GM21360 (cell line): ENCODE measurements at regions not wholly inside any gene's neighbourhood (a gene's known extent, or its start where the extent isn't known, plus 50 kb on each side); places are given as distances from the start of the nearest gene placed in this dataset.
"Not testable (repeated sequence)": the region's sequence is repeated elsewhere in the genome, so short reads cannot be mapped to it uniquely, and the experiment has no call there.

ENCODE experiments used
- ATAC-seq: cut with Tn5 transposase; IDR thresholded peaks from one replicate; pipeline ENCODE4 v1.9.1; 2021; ENCODE audit warnings: mild to moderate bottlenecking, moderate library complexity; ENCODE audit not compliant: unreplicated experiment

- ATAC-seq, result no peak
These were observed 1982.4 kb downstream of the EFNA5 start for GRCh38 chr5:105688227-105688792.

- ATAC-seq, result no peak
These were observed 1983.2 kb downstream of the EFNA5 start for GRCh38 chr5:105687493-105687892.

- no peak for ATAC-seq
These were observed 1984.9 kb downstream of the EFNA5 start for GRCh38 chr5:105685884-105686283.

- ATAC-seq, result no peak
These were observed 1985.9 kb downstream of the EFNA5 start for GRCh38 chr5:105684799-105685198.

DNA sequence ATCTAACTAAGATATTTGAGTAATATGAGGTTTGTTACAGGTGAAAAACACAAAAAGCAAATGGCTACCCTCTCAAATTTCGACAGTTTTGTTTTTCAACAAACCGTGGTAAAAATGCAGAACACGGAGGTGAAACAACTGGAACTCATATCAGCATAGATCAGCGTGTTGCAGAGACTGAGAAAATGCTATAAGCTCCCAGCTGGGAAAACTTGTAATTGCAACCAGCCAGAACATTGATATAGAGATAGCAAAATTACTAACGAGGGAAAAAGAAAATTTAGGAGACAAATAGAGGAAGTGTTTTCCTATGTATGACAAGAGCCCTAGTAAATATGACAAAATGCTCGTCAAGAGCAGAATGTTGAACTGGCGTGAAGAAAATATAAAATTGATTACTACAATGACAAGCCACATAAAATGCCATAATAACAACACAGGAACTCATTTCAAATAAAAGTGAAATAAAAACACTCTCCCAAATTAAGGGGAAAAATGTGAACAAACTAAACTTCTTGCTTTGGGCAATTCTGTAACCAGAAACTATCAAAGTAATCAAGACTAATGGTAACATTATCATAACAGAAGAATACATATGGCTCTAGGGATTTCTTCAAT, 1989.8 kb downstream of the EFNA5 start:
- no peak for ATAC-seq

- no peak for ATAC-seq
These were observed 1993.4 kb downstream of the EFNA5 start for GRCh38 chr5:105677291-105677690.

GRCh38 chr5:105670596-105670995, 2000.1 kb downstream of the EFNA5 start:
- ATAC-seq, result no peak

DNA sequence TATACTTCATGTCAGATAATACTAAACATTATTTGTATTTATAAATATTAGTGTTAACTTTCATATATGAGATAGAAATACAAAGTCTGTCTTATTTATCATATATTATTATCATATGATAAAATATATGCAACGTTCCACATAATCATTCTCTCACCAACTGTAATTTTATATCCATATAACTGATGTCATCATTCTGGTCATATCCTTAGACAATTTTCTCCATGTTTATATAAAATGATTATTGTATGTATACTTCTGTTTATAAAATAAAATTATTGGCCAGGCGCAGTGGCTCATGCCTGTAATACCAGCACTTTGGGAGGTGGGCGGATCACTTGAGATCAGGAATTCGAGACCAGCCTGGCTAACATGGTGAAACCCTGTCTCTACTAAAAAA, 2007.1 kb downstream of the EFNA5 start:
- no peak for ATAC-seq

DNA sequence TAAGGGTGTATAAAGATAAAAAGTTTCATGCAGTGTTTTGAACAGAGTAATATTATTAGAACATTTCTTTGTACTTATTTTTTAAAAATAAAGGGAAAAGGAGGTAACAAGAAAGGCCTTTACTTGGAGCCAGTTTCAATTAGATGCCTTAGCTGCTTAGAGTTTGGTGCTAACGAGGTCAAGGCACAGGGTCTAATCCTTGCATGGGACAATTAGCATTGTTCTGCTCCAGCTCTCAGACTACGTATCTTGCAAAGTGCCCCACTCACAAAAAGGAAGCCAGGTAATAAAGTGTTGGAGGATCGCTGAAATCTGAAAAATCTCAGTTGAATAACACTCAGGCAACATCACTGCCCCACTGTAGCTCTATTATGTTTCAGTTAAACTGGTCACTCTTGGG, 2011.3 kb downstream of the EFNA5 start:
- no peak for ATAC-seq

DNA sequence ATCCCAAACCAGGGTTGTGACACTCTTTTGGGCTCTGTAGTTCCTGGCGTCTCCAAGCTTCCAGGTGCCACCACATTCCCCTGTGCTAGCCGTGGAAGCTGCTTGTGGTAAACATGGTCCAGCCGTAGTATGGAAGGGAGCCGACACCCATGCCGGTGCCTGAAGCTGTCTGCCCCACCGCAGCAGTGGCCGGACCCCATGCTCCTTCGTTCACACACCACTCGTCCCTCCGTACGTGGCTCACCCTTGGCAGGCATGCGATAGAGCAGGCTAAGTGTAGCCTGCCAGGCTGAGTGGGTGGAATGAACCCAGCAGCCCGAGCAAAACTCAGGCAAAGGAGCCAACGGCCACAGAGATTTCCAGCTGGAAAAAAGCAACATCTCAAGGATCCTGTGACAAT, 2030.4 kb downstream of the EFNA5 start:
- ATAC-seq, result no peak

DNA sequence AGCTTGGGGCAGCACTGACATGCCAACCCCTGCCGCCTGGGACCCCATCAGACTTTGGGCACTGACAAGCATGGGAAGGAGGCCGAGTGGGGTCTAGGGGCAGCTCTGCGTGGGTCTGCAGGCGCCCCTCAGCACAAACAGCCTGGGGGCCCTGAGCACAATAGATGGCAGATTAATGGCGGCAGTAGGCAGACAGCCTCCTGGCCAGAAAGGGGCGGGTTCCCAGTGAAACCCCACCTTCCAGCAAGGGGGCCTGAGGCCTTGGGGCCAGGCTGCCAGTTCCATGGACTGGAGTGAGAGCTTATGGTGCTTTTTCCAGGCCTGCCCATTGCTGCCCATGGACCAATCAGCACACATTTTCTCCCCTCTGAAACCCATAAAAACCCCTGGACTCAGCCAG, 2031.2 kb downstream of the EFNA5 start:
- no peak for ATAC-seq

- no peak for ATAC-seq
These were observed 2031.7 kb downstream of the EFNA5 start for GRCh38 chr5:105639068-105639467.

DNA sequence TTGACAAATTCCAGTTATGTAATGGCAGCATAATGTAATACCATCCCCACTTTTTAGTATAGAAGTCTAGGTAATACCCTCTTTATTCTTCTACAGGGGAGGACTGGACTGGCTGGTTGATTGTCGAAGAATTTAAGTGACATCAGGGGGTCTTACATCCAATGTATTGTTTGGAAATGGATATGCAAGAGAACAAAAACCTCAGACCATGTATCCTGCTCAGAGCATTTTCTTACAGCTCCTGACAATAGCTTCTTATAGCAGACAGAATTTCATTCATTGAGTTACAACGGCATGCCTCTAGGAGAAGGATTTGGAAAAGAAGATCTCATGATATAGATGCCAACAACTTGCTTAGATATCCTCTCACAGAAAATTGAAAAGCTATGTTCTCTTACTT, 2032.3 kb downstream of the EFNA5 start:
- ATAC-seq, result no peak

- no peak for ATAC-seq
These were observed 2038.7 kb downstream of the EFNA5 start for GRCh38 chr5:105632043-105632442.

DNA sequence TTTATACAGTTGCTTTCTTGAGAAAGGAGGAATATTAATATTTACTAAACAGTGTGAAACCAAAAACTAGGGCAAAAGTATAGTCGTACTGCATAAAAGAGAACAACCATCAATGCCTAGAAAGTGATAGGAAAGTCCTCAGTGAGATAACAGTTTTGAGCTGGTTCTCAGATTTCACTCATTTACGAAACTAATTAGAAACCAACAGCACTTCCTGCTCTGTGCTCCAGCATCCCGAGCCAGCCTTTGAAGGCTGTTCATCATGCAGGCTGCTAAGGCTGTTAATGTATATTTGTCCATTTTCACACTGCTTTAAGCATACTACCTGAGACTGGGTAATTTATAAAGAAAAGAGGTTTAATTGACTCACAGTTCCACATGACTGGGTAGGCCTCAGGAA, 2039.9 kb downstream of the EFNA5 start:
- ATAC-seq, result no peak

GRCh38 chr5:105619725-105620124, 2051.0 kb downstream of the EFNA5 start:
- no peak for ATAC-seq

DNA sequence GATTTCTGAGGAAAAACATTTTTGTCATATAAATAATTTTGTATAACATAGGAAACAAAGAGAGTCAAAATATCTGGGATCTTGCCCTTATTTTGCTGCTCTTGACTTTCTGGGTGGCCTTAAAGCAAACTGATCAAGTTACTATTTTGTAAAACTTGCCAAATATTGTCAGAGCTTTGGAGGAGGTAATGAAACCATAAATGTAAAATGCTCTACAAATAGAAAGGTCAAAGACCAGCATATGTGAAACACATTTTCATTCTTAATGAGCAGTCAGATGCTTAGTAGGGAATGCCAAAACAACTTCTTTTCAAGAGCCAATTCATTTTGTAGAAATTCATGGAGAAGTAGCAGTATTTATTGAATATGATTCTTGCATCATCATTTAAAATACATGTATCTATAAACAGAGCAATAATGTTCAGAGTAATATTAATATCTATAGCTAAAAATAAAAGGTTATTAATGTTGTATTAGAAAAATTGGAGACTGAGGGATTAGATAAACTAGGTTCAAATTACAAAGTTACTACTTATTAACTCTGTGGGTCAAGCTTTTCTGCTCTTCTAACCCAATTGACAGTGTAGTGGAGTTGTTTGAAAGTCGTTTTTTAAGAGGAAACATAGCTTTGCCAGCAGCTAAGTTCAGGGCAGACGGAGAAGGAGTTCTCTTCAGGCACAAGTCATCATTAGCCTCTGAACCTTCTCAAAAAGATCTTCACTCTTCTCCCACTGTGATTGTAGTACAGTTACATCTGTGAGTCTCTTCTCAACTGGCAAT, 2053.1 kb downstream of the EFNA5 start:
- no peak for ATAC-seq

DNA sequence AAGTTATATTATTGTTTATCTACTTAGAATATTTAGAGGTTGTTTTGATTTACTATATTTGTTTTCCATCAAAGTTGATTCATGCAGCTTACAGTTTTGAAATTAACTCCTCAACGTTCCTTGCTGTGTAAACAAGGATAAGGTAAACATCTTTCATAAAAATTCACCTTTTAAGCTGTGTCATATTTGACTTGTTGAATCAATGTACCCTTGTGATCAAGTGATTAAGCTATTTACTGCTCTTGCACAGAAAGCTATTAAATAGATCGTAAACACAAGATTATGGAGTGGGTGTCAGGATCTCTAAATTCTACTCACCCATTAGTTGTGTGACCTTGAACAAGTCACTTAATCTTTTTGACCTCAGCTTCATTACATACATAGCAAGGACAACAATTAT, 2054.0 kb upstream of the NUDT12 start:
- no peak for ATAC-seq

DNA sequence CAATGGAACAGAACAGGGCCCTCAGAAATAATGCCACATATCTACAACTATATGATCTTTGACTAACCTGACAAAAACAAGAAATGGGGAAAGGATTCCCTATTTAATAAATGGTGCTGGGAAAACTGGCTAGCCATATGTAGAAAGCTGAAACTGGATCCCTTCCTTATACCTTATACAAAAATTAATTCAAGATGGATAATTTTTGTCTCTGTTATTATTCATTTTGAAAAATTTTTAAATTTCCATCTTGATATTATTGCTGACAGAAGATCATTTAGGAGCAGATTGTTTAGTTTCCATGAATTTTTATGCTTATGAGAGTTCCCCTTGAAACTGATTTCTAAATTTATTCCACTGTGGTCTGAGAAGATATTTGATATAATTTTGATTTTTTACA, 2039.8 kb upstream of the NUDT12 start:
- ATAC-seq, result not testable (repeated sequence)

GRCh38 chr5:105593011-105593760, 2030.6 kb upstream of the NUDT12 start:
- no peak for ATAC-seq

DNA sequence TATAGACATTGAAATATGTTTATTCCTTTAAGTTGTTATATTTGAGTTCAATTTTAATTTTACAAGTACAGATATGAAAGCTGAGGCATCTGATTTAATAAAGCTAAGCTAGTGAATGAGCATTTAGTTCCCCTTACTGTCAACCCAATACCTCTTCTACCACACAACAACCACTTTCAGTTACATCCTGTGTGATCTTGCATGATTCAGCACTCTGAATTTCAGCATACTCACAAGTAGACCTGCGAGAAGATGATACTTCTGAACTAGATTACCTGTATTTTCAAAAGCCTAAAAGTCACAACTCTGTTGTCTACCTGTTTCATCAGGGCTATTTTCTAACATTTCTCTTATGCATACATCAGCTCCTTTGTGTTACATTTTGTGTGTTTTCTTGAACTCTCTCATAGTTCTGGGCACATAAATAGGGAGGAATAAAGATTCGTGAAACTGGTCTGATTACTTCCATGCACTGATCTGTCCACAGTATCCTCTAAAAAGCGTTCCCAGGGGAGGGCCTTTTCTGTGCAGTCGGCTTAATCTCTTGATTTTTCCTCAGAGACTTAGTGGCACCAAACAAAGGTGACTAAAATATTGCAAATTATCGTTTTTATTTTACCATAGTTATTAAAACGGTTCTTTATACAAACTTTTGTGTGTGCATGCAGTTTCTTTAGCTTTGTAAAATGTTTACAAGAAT, 2025.5 kb upstream of the NUDT12 start:
- no peak for ATAC-seq
